ENCODE measurements at regions not wholly inside any gene's neighbourhood (a gene's known extent, or its start where the extent isn't known, plus 50 kb on each side); places are given as distances from the start of the nearest gene placed in this dataset.

DNA sequence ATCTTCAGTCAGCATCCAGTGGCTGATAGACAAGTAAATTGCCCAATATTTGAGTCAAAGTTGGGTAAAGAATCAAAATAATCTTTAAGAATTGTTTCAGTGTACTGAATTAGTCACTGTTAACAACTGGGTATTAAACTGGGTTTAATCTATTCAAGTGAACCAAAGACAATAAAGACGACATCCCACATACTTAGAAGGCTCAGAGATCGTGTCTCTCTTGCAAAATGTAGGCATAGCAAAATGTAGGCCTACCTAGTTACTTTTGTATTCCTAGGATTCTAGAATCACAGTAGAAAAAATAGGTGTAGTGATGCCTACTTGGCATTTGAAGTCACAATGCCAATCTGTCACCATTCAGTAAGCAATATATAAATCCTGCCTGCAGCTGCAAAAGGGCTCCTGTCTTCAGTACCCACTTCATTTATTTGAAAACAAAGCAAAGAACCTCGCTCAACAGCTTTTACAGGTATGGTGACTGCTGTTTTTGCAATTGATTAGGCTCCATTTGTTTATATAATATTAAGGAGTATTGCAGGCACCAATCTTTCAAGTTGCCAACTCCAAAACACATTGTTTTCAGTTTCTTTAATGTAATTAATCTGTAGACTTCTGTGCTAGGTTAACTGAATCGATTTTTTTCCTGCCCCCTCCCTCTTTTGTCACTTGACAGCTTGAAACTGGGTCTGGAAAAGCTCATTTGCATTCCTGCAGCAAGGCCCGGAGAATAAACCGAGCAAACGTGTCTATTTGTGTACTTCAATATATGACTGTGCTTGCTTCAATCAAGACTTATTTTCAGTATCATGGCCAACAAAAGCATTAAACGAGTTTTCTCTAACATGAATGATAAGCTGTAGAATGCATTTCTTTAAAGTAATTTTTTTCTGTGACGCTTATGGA is 1074.9 kb downstream of the TDRD15 start:
- TF ChIP-seq, protein P1, sequence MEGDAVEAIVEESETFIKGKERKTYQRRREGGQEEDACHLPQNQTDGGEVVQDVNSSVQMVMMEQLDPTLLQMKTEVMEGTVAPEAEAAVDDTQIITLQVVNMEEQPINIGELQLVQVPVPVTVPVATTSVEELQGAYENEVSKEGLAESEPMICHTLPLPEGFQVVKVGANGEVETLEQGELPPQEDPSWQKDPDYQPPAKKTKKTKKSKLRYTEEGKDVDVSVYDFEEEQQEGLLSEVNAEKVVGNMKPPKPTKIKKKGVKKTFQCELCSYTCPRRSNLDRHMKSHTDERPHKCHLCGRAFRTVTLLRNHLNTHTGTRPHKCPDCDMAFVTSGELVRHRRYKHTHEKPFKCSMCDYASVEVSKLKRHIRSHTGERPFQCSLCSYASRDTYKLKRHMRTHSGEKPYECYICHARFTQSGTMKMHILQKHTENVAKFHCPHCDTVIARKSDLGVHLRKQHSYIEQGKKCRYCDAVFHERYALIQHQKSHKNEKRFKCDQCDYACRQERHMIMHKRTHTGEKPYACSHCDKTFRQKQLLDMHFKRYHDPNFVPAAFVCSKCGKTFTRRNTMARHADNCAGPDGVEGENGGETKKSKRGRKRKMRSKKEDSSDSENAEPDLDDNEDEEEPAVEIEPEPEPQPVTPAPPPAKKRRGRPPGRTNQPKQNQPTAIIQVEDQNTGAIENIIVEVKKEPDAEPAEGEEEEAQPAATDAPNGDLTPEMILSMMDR (IDR thresholded peaks at IDR 0.05), result no peak
- TF ChIP-seq EZH2 (IDR thresholded peaks at IDR 0.05), result no peak
